Activated CD8-positive, alpha-beta memory T cell treated with anti-CD3 and anti-CD28 coated beads, Interleukin-2, amount 50 U/mL, for 4 hours (primary cell): ENCODE measurements at regions not wholly inside any gene's neighbourhood (a gene's known extent, or its start where the extent isn't known, plus 50 kb on each side); places are given as distances from the start of the nearest gene placed in this dataset.
A peak's percentile ranks its signal among the peaks of the same experiment; 100 is the strongest.

Experiments
- DNase-seq: peaks from one replicate; pipeline ENCODE4 v3.0.0-alpha.2; 2020

- DNase-seq = no peak
These were observed 98.1 kb upstream of the NFIA start for GRCh38 chr1:60984062-60984799.

GRCh38 chr1:60983701-60984061, 98.7 kb upstream of the NFIA start:
- no peak for DNase-seq

DNA sequence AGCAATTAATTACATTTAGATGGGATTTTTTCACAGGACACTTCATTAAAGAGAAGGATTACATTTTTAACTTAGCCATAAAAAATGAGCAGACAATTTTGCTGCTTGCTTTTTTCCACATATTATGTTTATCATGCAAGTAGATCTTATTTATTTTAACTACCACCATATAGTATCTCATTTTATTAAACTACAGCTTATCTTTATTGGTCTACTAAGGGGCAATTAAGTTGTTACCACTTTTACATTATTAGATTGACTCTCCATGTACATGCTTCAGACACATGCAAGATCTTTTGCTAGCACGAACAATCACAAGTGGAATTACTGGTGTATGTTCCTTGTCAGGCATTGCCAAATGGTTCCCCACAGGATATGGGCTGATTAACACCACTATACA, 99.8 kb upstream of the NFIA start:
- no peak for DNase-seq

GRCh38 chr1:60981357-60981756, 101.0 kb upstream of the NFIA start:
- no peak for DNase-seq

DNA sequence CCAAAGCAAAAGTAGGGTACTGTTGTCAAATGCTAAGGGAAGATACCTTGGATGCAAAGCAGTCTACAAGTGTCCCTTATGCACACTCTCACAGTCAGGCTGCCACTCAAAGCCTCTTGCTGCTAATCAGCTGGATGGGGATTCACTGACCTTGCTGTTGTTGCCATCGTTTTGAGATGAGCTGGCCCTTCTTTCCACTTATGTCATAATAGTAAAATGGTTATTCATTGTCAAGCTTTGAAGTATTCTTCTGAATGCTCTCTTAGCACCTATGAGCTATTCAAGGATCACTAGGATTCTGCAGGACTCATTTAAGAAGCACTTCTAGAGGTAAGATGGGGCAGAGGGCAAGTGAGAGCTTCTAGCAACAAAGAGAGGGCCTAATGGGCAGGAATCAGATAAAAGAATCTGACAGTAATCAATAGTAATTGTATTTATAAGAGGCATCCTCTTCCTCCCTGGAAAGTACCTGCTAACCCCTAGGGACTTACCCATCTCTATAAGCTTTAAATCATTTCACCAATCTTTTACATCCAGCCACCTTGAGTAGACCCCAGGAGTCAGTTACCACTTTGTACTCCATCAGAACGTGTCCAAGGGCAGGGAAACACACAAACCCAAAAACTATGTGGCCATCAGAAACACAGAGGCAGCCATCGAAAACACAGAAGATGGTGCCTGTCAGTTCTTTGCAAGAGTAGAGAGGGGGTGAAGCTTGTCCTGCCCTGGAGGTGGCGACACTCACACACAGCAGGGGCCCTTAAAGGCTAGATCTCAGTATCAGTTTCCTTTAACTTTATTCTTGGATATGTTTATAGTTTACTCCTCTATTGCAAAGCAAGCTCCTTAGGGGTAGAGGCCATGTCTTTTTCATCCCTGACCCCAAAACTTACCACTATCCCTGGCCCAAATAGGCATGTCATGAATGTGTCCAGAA, 103.7 kb upstream of the NFIA start:
- DNase-seq = peak; percentile 21

GRCh38 chr1:60977661-60978060, 104.7 kb upstream of the NFIA start:
- no peak for DNase-seq

DNA sequence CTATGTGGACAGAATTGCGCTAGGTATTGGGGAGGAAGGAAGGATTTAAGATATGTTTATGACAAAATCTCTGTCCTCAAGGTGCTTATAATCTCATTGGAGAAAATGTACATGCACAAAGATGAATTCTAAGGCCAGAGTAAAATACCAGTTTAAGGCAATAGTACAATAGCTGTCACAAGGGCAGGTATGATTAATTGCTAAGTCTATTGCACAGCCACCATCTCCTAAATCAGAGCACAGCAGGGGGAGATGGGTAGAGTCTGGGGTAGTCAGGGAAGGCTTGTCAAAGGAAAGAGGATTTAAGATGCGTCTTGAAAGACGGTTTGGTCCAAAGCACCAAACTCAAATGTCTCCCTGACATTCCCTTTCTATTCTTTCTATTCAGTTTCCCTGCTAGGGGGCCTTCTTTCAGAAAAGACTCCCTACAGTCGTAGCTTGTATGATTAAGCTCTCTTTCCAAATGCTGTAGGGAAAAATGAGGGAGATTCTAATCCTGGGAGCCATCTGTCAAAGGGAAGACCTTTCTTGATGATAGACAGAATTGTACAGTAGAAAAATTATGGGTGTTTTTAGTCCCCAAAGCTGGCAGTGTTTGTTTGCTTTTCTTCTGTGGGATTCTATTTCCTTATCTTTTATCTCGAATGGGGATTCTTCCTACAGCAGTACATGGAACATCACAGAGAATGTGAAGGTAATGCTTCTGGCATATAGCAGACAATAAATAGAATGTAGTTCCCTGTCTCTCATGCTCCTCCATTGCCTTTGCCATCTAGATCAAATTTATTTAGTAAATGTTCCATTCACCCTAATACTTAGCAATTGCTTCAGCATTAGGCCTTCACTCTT, 107.6 kb upstream of the NFIA start:
- DNase-seq = no peak

- no peak for DNase-seq
These were observed 108.7 kb upstream of the NFIA start for GRCh38 chr1:60973668-60974067.

DNA sequence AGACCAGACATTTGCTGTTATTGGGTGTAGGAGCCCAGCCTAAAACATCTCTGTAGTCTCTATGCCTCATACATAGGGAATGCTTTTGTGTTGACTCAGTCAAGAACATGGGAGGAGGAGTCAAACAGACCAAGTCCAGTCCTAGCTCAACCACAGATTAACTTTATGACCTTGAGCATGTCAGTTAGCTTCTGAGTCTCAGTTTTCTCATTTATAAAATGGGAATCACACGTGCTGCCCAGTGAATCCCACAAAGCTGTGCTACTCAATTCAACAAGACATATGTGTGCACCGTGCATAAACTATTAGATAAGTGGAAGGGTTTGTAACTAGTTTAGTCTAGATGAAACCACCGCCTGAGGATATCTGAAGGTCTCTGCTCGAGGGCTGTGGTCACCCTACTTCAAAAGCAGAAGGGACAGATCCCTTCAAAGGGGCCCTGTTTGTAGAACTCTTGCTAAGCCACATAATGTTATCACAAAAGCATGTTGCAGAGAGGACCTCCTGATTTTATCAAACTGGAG, 109.5 kb upstream of the NFIA start:
- DNase-seq = no peak

GRCh38 chr1:60971330-60971729, 111.0 kb upstream of the NFIA start:
- DNase-seq = no peak

GRCh38 chr1:60969971-60970509, 112.3 kb upstream of the NFIA start:
- DNase-seq = no peak

DNA sequence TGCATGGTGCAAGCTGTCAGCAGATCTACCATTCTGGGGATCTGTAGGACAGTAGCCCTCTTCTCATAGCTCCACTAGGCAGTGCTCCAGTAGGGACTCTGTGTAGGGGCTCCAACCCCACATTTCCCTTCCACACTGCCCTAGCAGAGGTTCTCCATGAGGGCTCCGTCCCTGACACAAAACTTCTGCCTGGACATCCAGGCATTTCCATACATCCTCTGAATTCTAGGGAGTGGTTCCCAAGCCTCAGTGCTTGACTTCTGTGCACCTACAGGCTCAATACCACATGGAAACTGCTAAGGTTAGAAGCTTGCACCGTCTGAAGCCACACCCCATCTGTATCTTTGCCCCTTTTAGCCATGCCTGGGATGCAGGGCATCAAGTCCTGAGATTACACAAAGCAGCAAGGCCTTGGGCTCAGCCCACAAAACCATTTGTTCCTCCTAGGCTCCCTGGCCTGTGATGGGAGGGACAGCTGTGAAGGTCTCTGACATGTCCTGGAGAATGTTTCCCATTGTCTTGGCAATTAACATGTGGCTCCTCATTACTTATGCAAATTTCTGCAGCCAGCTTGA, 117.0 kb upstream of the NFIA start:
- no peak for DNase-seq

GRCh38 chr1:60963167-60963940, 119.0 kb upstream of the NFIA start:
- DNase-seq = no peak

GRCh38 chr1:60960891-60961461, 121.4 kb upstream of the NFIA start:
- DNase-seq = no peak

GRCh38 chr1:60959701-60960100, 122.7 kb upstream of the NFIA start:
- DNase-seq = no peak

GRCh38 chr1:60958001-60958400, 124.4 kb upstream of the NFIA start:
- no peak for DNase-seq

DNA sequence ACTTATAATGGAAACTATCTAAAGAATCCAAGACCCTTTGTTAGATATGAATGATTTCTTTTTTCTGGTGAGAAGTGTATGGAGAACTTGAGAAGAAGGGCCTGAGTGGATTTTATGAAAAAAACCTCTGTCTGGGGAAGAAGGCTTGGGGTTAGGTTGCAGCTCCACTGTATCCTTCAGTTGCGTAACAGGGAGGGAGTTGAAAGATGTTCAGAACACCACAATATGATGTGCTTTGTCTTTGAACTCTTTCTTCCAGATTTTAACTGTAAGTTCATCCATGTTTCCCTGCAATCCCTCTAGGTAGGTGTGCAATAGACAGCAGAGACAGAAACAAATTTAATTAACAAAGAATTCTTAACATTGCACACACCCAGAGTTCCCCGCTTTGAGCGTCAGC, 125.8 kb upstream of the NFIA start:
- DNase-seq = no peak

GRCh38 chr1:60952612-60953111, 129.7 kb upstream of the NFIA start:
- no peak for DNase-seq

DNA sequence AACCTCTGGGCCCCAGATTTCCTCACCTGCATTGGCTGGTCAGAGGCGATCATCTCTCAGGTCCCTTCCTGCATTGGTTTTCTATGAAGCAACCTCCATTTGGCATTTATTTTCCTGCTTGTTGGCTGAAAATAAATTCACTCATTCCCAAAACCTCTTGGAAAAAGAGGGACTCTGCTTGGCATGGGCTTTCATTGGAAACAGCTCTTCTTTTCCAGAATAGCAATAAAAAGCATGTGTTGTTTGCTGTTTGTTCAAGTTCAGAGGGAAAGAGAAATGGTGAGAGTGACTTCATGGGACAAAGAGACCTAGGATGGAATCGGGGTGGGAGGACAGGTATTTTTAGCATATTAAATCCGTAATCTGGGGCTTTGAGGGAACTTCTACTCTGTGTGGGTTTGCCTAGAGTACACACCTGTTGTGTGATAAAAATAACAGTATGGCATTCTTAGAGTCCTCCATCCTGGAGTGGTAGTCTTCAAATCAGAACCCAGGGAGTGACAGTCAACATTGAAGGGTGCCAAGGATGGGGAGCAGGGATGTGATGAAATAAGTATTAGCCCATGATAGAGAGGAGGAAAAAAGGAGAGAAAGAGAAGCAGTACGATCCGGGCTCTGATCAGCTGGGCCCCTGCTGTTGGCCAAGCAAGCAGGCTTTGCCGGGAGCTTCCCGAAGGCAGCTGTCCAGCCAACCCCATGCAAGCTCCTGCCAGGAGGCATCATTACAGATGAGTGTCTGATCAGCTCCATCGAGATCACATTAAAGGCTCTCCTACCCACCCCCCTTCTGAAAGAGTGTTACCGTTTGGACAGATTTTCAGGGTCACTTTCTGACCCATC, 131.9 kb upstream of the NFIA start:
- no peak for DNase-seq

DNA sequence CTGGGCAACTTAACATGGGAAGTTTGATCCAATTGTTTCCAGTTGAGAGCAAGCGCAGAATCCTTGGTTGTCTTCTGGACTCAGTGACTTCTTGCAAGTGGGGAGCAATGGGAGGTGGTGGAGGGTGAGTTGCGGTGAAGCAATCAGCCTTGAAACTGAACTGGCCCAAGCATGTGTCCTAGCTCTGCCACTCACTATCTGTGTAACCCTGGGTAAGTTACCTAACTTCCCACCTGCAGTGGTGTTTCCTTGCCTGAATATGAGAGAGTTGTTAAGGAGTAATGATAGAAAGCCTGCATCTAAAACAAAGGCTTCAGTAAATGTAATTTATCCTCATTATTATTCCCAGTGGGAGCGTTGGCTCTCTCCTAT, 132.5 kb upstream of the NFIA start:
- DNase-seq = no peak
